Retinal pigment epithelial cell (primary cell): ENCODE measurements at regions not wholly inside any gene's neighbourhood (a gene's known extent, or its start where the extent isn't known, plus 50 kb on each side); places are given as distances from the start of the nearest gene placed in this dataset.

Source experiments
- DNase-seq: peaks from one replicate; pipeline ENCODE4 v3.0.0-alpha.2; 2010; ENCODE audit warnings: low read depth
- H3K4me3 ChIP-seq: 2 replicates; pipeline ENCODE4 v1.5.1; 2011; ENCODE audit warnings: mild to moderate bottlenecking, low read length, control low read depth, moderate library complexity
- TF ChIP-seq, protein P1 (sequence below): conservative IDR thresholded peaks from 2 replicates; pipeline ENCODE4 v1.5.1; 2011; ENCODE audit warnings: low read depth, low read length, control low read depth, inconsistent platforms

DNA sequence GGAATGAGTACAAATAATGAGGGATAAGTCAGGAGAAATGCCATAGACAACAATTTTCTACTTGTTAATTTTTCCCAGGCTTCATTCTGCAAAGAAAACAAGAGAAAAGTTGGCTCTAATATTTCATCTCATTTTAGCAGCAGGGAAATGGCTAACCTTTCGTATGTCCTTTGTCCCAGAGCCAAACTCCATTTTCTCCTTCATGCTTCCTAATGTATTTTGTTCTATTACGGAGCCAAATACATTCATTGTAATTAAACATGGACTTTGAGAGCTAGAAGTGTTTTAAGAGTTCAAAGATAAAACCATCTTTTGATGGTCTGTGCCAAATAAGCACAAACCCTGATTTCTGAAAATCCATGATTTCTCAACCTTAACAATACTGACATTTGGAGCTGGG is 136.9 kb downstream of the PTCHD4 start:
- DNase-seq: no peak
- TF ChIP-seq, protein P1, sequence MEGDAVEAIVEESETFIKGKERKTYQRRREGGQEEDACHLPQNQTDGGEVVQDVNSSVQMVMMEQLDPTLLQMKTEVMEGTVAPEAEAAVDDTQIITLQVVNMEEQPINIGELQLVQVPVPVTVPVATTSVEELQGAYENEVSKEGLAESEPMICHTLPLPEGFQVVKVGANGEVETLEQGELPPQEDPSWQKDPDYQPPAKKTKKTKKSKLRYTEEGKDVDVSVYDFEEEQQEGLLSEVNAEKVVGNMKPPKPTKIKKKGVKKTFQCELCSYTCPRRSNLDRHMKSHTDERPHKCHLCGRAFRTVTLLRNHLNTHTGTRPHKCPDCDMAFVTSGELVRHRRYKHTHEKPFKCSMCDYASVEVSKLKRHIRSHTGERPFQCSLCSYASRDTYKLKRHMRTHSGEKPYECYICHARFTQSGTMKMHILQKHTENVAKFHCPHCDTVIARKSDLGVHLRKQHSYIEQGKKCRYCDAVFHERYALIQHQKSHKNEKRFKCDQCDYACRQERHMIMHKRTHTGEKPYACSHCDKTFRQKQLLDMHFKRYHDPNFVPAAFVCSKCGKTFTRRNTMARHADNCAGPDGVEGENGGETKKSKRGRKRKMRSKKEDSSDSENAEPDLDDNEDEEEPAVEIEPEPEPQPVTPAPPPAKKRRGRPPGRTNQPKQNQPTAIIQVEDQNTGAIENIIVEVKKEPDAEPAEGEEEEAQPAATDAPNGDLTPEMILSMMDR: no peak
- no peak overlapping the region for H3K4me3 ChIP-seq

- no peak for DNase-seq
- no peak overlapping the region for H3K4me3 ChIP-seq
- TF ChIP-seq, protein P1: no peak
Observed at GRCh38 chr6:47970826-47971225, 140.2 kb downstream of the PTCHD4 start.

DNA sequence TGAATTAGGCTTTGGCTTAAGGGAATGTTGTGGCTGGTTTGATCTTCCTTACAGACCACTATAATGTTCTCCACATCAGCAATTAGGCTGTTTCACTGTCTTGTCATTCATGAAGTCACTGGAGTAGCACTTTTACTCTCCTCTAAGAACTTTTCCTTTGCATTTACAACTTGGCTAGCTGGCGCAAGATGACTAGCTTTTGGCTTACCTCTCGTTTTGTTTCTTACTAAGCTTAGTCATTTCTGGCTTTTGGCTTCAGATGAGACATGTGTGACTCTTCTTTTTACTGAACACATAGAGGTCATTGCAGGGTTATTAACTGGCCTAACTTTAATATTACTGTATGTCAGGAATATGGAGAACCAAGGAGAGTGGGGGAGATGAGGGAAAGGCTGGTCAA is 143.2 kb downstream of the PTCHD4 start:
- no peak overlapping the region for H3K4me3 ChIP-seq
- DNase-seq: no peak
- TF ChIP-seq, protein P1: no peak

GRCh38 chr6:47964969-47965368 is 146.0 kb downstream of the PTCHD4 start:
- no peak for DNase-seq
- H3K4me3 ChIP-seq: no peak overlapping the region
- TF ChIP-seq, protein P1: no peak

- DNase-seq: no peak
- TF ChIP-seq, protein P1: no peak
- H3K4me3 ChIP-seq: no peak overlapping the region
Observed at GRCh38 chr6:47952640-47953039, 158.4 kb downstream of the PTCHD4 start.

GRCh38 chr6:47944846-47945245 is 163.0 kb downstream of the OPN5 start:
- DNase-seq: no peak
- TF ChIP-seq, protein P1: no peak

DNA sequence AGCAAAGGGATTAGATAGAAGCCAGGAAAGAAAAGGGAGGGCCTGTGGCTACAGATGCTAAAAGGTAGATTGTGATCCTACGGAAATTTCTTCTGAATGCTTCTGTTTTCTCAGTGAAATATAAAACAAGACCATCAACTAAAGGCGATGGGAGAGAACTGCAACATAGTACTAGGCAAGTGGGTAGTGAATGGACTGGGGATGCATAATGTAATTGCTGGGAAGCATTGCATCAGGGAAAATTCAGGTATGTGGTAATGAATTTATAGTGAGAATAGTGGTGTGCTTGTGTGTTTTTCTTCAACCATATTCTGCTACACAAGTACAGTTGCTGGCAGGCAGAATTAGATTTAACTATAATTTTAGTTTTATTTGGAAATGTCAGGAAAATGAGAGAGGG is 156.6 kb downstream of the OPN5 start:
- H3K4me3 ChIP-seq: no peak overlapping the region
- TF ChIP-seq, protein P1: no peak
- no peak for DNase-seq

More at GRCh38 chr6:47944846-47945245, 163.0 kb downstream of the OPN5 start:
- H3K4me3 ChIP-seq: no peak overlapping the region
